HEK293 (cell line): ENCODE measurements at regions not wholly inside any gene's neighbourhood (a gene's known extent, or its start where the extent isn't known, plus 50 kb on each side); places are given as distances from the start of the nearest gene placed in this dataset.

Source experiments
- GLI2 ChIP-seq: fragments of 450-650 bp; formaldehyde crosslinking; IDR thresholded peaks from 2 replicates; pipeline ENCODE4; 2017; ENCODE audit warnings: missing biosample characterization, missing genetic modification characterization, low read depth, borderline replicate concordance
- SP2 ChIP-seq: fragments of 450-650 bp; formaldehyde crosslinking; IDR thresholded peaks from 2 replicates; pipeline ENCODE4 v1.5.1; 2016; ENCODE audit warnings: missing biosample characterization, missing genetic modification characterization
- TCF7L2 ChIP-seq: IDR thresholded peaks from 2 replicates; pipeline ENCODE4 v1.6.1; 2011; ENCODE audit warnings: low read depth, mild to moderate bottlenecking, inconsistent platforms, low read length, moderate library complexity, borderline replicate concordance
- ZNF18 ChIP-seq: fragments of 450-650 bp; formaldehyde crosslinking; IDR thresholded peaks from 2 replicates; pipeline ENCODE4 v1.5.1; 2016; ENCODE audit warnings: missing biosample characterization, missing genetic modification characterization
- ZNF311 ChIP-seq: fragments of 450-650 bp; formaldehyde crosslinking; IDR thresholded peaks from 2 replicates; pipeline ENCODE4 v1.5.1; 2017; ENCODE audit warnings: missing biosample characterization, missing genetic modification characterization, borderline replicate concordance
- ZNF341 ChIP-seq: fragments of 450-650 bp; formaldehyde crosslinking; IDR thresholded peaks from 2 replicates; pipeline ENCODE4; 2016; ENCODE audit warnings: low read depth, missing biosample characterization, missing genetic modification characterization
- ZNF391 ChIP-seq: fragments of 450-650 bp; formaldehyde crosslinking; IDR thresholded peaks from 2 replicates; pipeline ENCODE4 v1.5.1; 2016; ENCODE audit warnings: low read depth, missing biosample characterization, missing genetic modification characterization, borderline replicate concordance
- ZNF48 ChIP-seq: fragments of 450-650 bp; formaldehyde crosslinking; IDR thresholded peaks from 2 replicates; pipeline ENCODE4 v1.5.1; 2016; ENCODE audit warnings: missing biosample characterization, missing genetic modification characterization
- ZNF830 ChIP-seq: fragments of 450-650 bp; IDR thresholded peaks from 2 replicates; pipeline ENCODE4 v1.5.0; 2018; ENCODE audit warnings: missing biosample characterization, missing genetic modification characterization, low read depth, mild to moderate bottlenecking, moderate library complexity
- TF ChIP-seq, protein P1 (sequence below): fragments of 450-650 bp; formaldehyde crosslinking; IDR thresholded peaks from 2 replicates; pipeline ENCODE4 v1.5.1; 2016; ENCODE audit warnings: missing biosample characterization, missing genetic modification characterization

- no peak for TF ChIP-seq ZNF391
- TF ChIP-seq, protein P1, sequence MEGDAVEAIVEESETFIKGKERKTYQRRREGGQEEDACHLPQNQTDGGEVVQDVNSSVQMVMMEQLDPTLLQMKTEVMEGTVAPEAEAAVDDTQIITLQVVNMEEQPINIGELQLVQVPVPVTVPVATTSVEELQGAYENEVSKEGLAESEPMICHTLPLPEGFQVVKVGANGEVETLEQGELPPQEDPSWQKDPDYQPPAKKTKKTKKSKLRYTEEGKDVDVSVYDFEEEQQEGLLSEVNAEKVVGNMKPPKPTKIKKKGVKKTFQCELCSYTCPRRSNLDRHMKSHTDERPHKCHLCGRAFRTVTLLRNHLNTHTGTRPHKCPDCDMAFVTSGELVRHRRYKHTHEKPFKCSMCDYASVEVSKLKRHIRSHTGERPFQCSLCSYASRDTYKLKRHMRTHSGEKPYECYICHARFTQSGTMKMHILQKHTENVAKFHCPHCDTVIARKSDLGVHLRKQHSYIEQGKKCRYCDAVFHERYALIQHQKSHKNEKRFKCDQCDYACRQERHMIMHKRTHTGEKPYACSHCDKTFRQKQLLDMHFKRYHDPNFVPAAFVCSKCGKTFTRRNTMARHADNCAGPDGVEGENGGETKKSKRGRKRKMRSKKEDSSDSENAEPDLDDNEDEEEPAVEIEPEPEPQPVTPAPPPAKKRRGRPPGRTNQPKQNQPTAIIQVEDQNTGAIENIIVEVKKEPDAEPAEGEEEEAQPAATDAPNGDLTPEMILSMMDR: no peak
- no peak for TF ChIP-seq ZNF311 (tag by site-specific recombination)
- no peak for TF ChIP-seq TCF7L2
- TF ChIP-seq ZNF18: no peak
- no peak for TF ChIP-seq ZNF341
- no peak for TF ChIP-seq ZNF48
- TF ChIP-seq SP2 (tag by site-specific recombination): no peak
- no peak for TF ChIP-seq ZNF830 (tag by site-specific recombination)
- TF ChIP-seq GLI2 (tag by site-specific recombination): no peak
These were observed 61.5 kb upstream of the FERD3L start for GRCh38 chr7:19206721-19207120.
